ENCODE measurements at regions not wholly inside any gene's neighbourhood (a gene's known extent, or its start where the extent isn't known, plus 50 kb on each side); places are given as distances from the start of the nearest gene placed in this dataset.

GRCh38 chr6:74256381-74256780 lies 560.4 kb downstream of the CD109 start:
- TF ChIP-seq YY1 (IDR thresholded peaks at IDR 0.05; ENCODE audit: low read depth) (no peak), NFIC (IDR thresholded peaks at IDR 0.05) (no peak)

GRCh38 chr6:74253261-74253660 lies 557.3 kb downstream of the CD109 start:
- TF ChIP-seq CREB1 (IDR thresholded peaks at IDR 0.05; ENCODE audit: low read depth) (no peak), EGR1 (IDR thresholded peaks at IDR 0.05) (no peak), RAD21 (IDR thresholded peaks at IDR 0.05; ENCODE audit: low read depth) (no peak), TEAD4 (IDR thresholded peaks at IDR 0.05) (no peak), MAX (IDR thresholded peaks at IDR 0.05) (no peak), CEBPB (IDR thresholded peaks at IDR 0.05) (no peak), EP300 (IDR thresholded peaks at IDR 0.05; ENCODE audit: borderline replicate concordance) (no peak)

GRCh38 chr6:74250161-74250818 lies 554.3 kb downstream of the CD109 start:
- TF ChIP-seq REST (IDR thresholded peaks at IDR 0.05; ENCODE audit: low read depth) (no peak), EP300 (IDR thresholded peaks at IDR 0.05; ENCODE audit: borderline replicate concordance) (no peak), NFIC (IDR thresholded peaks at IDR 0.05) (no peak), RAD21 (IDR thresholded peaks at IDR 0.05; ENCODE audit: low read depth) (no peak), TCF12 (IDR thresholded peaks at IDR 0.05; ENCODE audit: low read depth) (no peak)

- TF ChIP-seq EGR1 (IDR thresholded peaks at IDR 0.05), result no peak
- TF ChIP-seq EP300 (IDR thresholded peaks at IDR 0.05; ENCODE audit: borderline replicate concordance), result no peak
- TF ChIP-seq NFIC (IDR thresholded peaks at IDR 0.05), result no peak
- TF ChIP-seq CREB1 (IDR thresholded peaks at IDR 0.05; ENCODE audit: low read depth), result no peak
- no peak for TF ChIP-seq REST (IDR thresholded peaks at IDR 0.05; ENCODE audit: low read depth)
- no peak for TF ChIP-seq USF1 (IDR thresholded peaks at IDR 0.05)
- TF ChIP-seq CEBPB (IDR thresholded peaks at IDR 0.05), result no peak
- TF ChIP-seq TEAD4 (IDR thresholded peaks at IDR 0.05), result no peak
- no peak for TF ChIP-seq TAF1 (IDR thresholded peaks at IDR 0.05; ENCODE audit: low read depth)
- TF ChIP-seq RAD21 (IDR thresholded peaks at IDR 0.05; ENCODE audit: low read depth), result no peak
- TF ChIP-seq FOXM1 (IDR thresholded peaks at IDR 0.05; ENCODE audit: borderline replicate concordance, low read depth), result no peak
- TF ChIP-seq TCF12 (IDR thresholded peaks at IDR 0.05; ENCODE audit: low read depth), result no peak
- no peak for TF ChIP-seq MAX (IDR thresholded peaks at IDR 0.05)
- TF ChIP-seq YY1 (IDR thresholded peaks at IDR 0.05; ENCODE audit: low read depth), result no peak
- TF ChIP-seq ZBTB7A (IDR thresholded peaks at IDR 0.05; ENCODE audit: low read depth), result no peak
These were observed 553.7 kb downstream of the CD109 start for GRCh38 chr6:74249658-74250057.

GRCh38 chr6:74248966-74249365 lies 553.0 kb downstream of the CD109 start:
- TF ChIP-seq ZBTB7A (IDR thresholded peaks at IDR 0.05; ENCODE audit: low read depth), result no peak
- TF ChIP-seq NFIC (IDR thresholded peaks at IDR 0.05), result no peak
- TF ChIP-seq EP300 (IDR thresholded peaks at IDR 0.05; ENCODE audit: borderline replicate concordance), result no peak
- no peak for TF ChIP-seq EGR1 (IDR thresholded peaks at IDR 0.05)

GRCh38 chr6:74222768-74223333 lies 526.8 kb downstream of the CD109 start:
- TF ChIP-seq USF1 (IDR thresholded peaks at IDR 0.05) (no peak), TCF12 (IDR thresholded peaks at IDR 0.05; ENCODE audit: low read depth) (no peak), NFIC (IDR thresholded peaks at IDR 0.05) (no peak)

- TF ChIP-seq CEBPB (IDR thresholded peaks at IDR 0.05), result no peak
- no peak for TF ChIP-seq TEAD4 (IDR thresholded peaks at IDR 0.05)
- TF ChIP-seq REST (IDR thresholded peaks at IDR 0.05; ENCODE audit: low read depth), result no peak
- TF ChIP-seq NFIC (IDR thresholded peaks at IDR 0.05), result no peak
- no peak for TF ChIP-seq YY1 (IDR thresholded peaks at IDR 0.05; ENCODE audit: low read depth)
- no peak for TF ChIP-seq RAD21 (IDR thresholded peaks at IDR 0.05; ENCODE audit: low read depth)
- TF ChIP-seq EGR1 (IDR thresholded peaks at IDR 0.05), result no peak
- TF ChIP-seq MAX (IDR thresholded peaks at IDR 0.05), result no peak
- no peak for TF ChIP-seq FOXM1 (IDR thresholded peaks at IDR 0.05; ENCODE audit: borderline replicate concordance, low read depth)
- no peak for TF ChIP-seq TCF12 (IDR thresholded peaks at IDR 0.05; ENCODE audit: low read depth)
- TF ChIP-seq TAF1 (IDR thresholded peaks at IDR 0.05; ENCODE audit: low read depth), result no peak
- no peak for TF ChIP-seq CREB1 (IDR thresholded peaks at IDR 0.05; ENCODE audit: low read depth)
These were observed 518.0 kb downstream of the CD109 start for GRCh38 chr6:74213995-74214394.

Data from Ishikawa (cell line).